B cell (primary cell): ENCODE measurements at regions not wholly inside any gene's neighbourhood (a gene's known extent, or its start where the extent isn't known, plus 50 kb on each side); places are given as distances from the start of the nearest gene placed in this dataset.

Source experiments
- ATAC-seq: fragments of 200-7000 bp; cut with Tn5 transposase; one replicate; pipeline ENCODE4 v1.10.0; 2021; ENCODE audit warnings: low read depth, mild to moderate bottlenecking, moderate number of reproducible peaks, moderate library complexity
- CTCF ChIA-PET: fragments of 350-600 bp; sonication (Branson Sonifier 250); formaldehyde crosslinking; loops from one replicate; lab custom pipeline; 2021; ENCODE audit warnings: antibody characterized with exemption, inconsistent platforms; lab: Charles Lee
- POLR2A ChIA-PET: fragments of 350-600 bp; sonication (Branson Sonifier 250); formaldehyde crosslinking; loops from one replicate; lab custom pipeline; 2021; ENCODE audit warnings: antibody characterized with exemption; lab: Charles Lee
- DNase-seq: peaks from one replicate; pipeline ENCODE4 v3.0.0; 2013
- H2AFZ ChIP-seq: 2 replicates; pipeline ENCODE4 v1.6.1; 2012; ENCODE audit warnings: mild to moderate bottlenecking, low read depth, low read length; ENCODE audit not compliant: insufficient read depth, poor library complexity, severe bottlenecking
- H3K27ac ChIP-seq, 2 donors: 1 replicate in 1 of 2; 2 replicates in 1 of 2; pipeline ENCODE4 v1.5.1; 2012 to 2013; ENCODE audit warnings: low read length in 2 of 2, mild to moderate bottlenecking in 2 of 2, moderate library complexity in 1 of 2
- H3K27me3 ChIP-seq, 4 experiments: fragments of 200-600 bp in 1 of 4; sonication (generic) in 1 of 4; replicated peaks in 1 of 4; 1 replicate in 2 of 4; 2 replicates in 2 of 4; pipeline versions ENCODE4 v1.6.1 to v1.7.0; 2013 to 2016; ENCODE audit warnings: low read length in 3 of 4, mild to moderate bottlenecking in 2 of 4, mixed read lengths in 1 of 4, moderate library complexity in 1 of 4; ENCODE audit not compliant: insufficient read depth in 4 of 4, control insufficient read depth in 3 of 4; ENCODE audit errors: control extremely low read depth in 1 of 4
- H3K36me3 ChIP-seq, 2 experiments: replicated peaks in 1 of 2; 1 replicate in 1 of 2; 2 replicates in 1 of 2; pipeline versions ENCODE4 v1.6.1 to v1.7.1; 2013; ENCODE audit warnings: low read length in 1 of 2; ENCODE audit not compliant: insufficient read depth in 2 of 2, control insufficient read depth in 1 of 2; ENCODE audit errors: control extremely low read depth in 1 of 2, extremely low read depth in 1 of 2
- H3K4me1 ChIP-seq, 2 donors: fragments of 200-600 bp in 1 of 2; sonication (generic) in 1 of 2; 1 replicate in 1 of 2; 2 replicates in 1 of 2; pipeline versions ENCODE4 v1.5.1 to v1.6.1; 2013 to 2017; ENCODE audit warnings: low read length in 2 of 2; ENCODE audit not compliant: control insufficient read depth in 2 of 2, insufficient read depth in 2 of 2
- H3K4me2 ChIP-seq: replicated peaks from 2 replicates; pipeline ENCODE3; 2012; ENCODE audit warnings: mild to moderate bottlenecking, low read depth, low read length; ENCODE audit not compliant: poor library complexity, severe bottlenecking
- H3K4me3 ChIP-seq, 5 experiments: fragments of 200-600 bp in 1 of 5; sonication (generic) in 1 of 5; 1 replicate in 3 of 5; 2 replicates in 2 of 5; pipeline versions ENCODE4 v1.5.1 to v1.7.0; 2011 to 2016; ENCODE audit warnings: low read length in 4 of 5, mild to moderate bottlenecking in 4 of 5, low read depth in 2 of 5, control low read depth in 1 of 5, moderate library complexity in 1 of 5; ENCODE audit not compliant: insufficient read depth in 1 of 5; ENCODE audit errors: control extremely low read depth in 1 of 5, extremely low read depth in 1 of 5
- H3K79me2 ChIP-seq: fragments of 200-600 bp; sonication (generic); one replicate; pipeline ENCODE4 v1.6.0; 2016; ENCODE audit warnings: low read length; ENCODE audit not compliant: control insufficient read depth, insufficient read depth
- H3K9ac ChIP-seq: fragments of 200-600 bp; sonication (generic); 2 replicates; pipeline ENCODE4 v1.6.1; 2017; ENCODE audit warnings: mild to moderate bottlenecking, low read length, moderate library complexity
- H3K9me3 ChIP-seq, 3 donors: one replicate each; pipeline versions ENCODE4 v1.6.1 to v1.7.1; 2013; ENCODE audit warnings: low read length in 2 of 3; ENCODE audit not compliant: control insufficient read depth in 2 of 3, insufficient read depth in 1 of 3; ENCODE audit errors: control extremely low read depth in 1 of 3
- H4K20me1 ChIP-seq: 2 replicates; pipeline ENCODE4 v1.6.0; 2012; ENCODE audit warnings: mild to moderate bottlenecking, low read length; ENCODE audit not compliant: insufficient read depth, control insufficient read depth, poor library complexity, severe bottlenecking
- H3K27ac Mint-ChIP-seq: one replicate; pipeline ENCODE4 v1.8.0; 2021; ENCODE audit warnings: mixed read lengths
- H3K27me3 Mint-ChIP-seq: one replicate; pipeline ENCODE4 v1.8.0; 2021; ENCODE audit warnings: mixed read lengths
- H3K4me1 Mint-ChIP-seq: one replicate; pipeline ENCODE4 v1.8.0; 2021; ENCODE audit warnings: mixed read lengths
- H3K4me3 Mint-ChIP-seq: one replicate; pipeline ENCODE4 v1.8.0; 2021; ENCODE audit warnings: mixed read lengths
- H3K9me3 Mint-ChIP-seq: one replicate; pipeline ENCODE4 v1.8.0; 2022; ENCODE audit warnings: mixed read lengths; ENCODE audit not compliant: insufficient read depth
- EZH2 ChIP-seq: IDR thresholded peaks from 2 replicates; pipeline ENCODE4 v1.6.1; 2012; ENCODE audit warnings: borderline replicate concordance, low read depth, mild to moderate bottlenecking, moderate library complexity, low read length; ENCODE audit not compliant: insufficient read depth, poor library complexity, severe bottlenecking
- WGBS: methylation state at CpG from one replicate; pipeline ENCODE4 v1.1.5; 2013; ENCODE audit warnings: missing lambda C conversion rate; ENCODE audit not compliant: insufficient coverage; 5-methylcytosine and 5-hydroxymethylcytosine counted together
- intact Hi-C: fragments of 100-400 bp; cut with micrococcal nuclease; formaldehyde crosslinking; loops from one replicate; pipeline ENCODE4 v1.10.0; 2022
- TF ChIP-seq, protein P1 (sequence below): fragments of 200-600 bp; IDR thresholded peaks from one replicate; pipeline ENCODE4 v1.8.0; 2022; ENCODE audit warnings: antibody characterized with exemption, mild to moderate bottlenecking

DNA sequence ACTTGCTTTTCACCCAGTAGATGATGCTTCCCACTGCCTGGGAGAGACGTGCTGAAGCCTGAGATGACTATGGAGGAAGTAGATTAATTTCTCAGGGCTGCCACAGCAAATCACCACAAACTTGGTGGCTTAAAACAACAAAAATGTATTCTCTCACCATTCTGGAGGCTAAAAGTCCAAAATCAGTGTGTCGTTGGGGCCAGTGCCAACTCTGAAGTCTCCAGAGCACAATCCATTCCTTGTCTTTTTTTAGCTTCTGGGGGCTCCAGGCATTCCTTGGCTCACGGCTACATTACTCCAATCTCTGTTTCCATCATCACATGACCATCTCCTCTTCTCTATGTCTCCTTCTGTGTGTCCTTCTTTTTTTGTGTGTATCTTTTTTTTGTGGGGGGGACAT, 105.8 kb upstream of the C1QTNF7 start:
- H3K27me3 Mint-ChIP-seq: peaks cover 10% of the 10 kb centered on the region
- Histone ChIP-seq H4K20me1 (no peaks in the 10 kb centered on the region), H3K4me1 (no peaks in the 10 kb centered on the region), H3K27ac (no peak overlapping the region), H3K4me2 (no peak overlapping the region), H3K9ac (no peak overlapping the region), H3K79me2 (no peaks in the 10 kb centered on the region), H2AFZ (no peak overlapping the region), H3K9me3 (no peaks in the 10 kb centered on the region), H3K4me3 (no peak overlapping the region), H3K36me3 (no peaks in the 10 kb centered on the region), H3K27me3 (peaks cover 0 to 3% (median 0%) of the 10 kb centered on the region in 4 experiments)
- DNase-seq: no peak
- ATAC-seq: no peak
- ChIA-PET POLR2A (no interaction called here), CTCF (no interaction called here)
- no peak for TF ChIP-seq EZH2
- H3K4me1 Mint-ChIP-seq: peaks cover 4% of the 10 kb centered on the region
- intact Hi-C loops: no loop called here
- H3K4me3 Mint-ChIP-seq: no peak overlapping the region
- H3K27ac Mint-ChIP-seq: no peak overlapping the region
- no peaks in the 10 kb centered on the region for H3K9me3 Mint-ChIP-seq
- WGBS: 82% methylated on average over 1 of the region's 3 CpGs

DNA sequence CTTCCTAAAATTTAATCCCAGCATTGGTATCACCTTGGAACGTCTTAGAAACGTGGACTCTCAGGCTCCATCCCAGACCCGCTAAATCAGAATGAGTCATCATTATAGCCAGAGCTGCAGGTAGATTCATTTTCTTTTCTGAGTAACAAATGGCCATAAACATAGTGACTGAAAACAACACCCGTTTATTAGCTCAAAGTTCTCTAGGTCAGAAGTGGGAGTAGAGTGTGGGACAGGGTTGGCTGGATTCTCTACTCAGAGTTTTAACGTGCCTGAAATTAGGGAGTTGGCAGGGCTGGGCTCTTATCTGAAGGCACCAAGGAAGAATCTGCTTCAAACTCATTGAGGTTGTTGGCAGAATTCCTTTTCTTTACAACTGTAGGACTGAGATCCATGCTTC, 101.8 kb upstream of the C1QTNF7 start:
- no peaks in the 10 kb centered on the region for H3K9me3 ChIP-seq
- Mint-ChIP-seq H3K27me3 (peaks cover 5% of the 10 kb centered on the region), H3K9me3 (no peaks in the 10 kb centered on the region), H3K27ac (no peak overlapping the region), H3K4me3 (no peak overlapping the region), H3K4me1 (peaks cover 4% of the 10 kb centered on the region)
- H2AFZ ChIP-seq: no peak overlapping the region
- H3K4me1 ChIP-seq: no peaks in the 10 kb centered on the region
- H3K4me3 ChIP-seq: no peak overlapping the region
- H3K36me3 ChIP-seq: no peaks in the 10 kb centered on the region
- ChIA-PET CTCF (no interaction called here), POLR2A (no interaction called here)
- ATAC-seq (no peak), DNase-seq (no peak)
- no peak overlapping the region for H3K9ac ChIP-seq
- intact Hi-C loops: no loop called here
- H3K27ac ChIP-seq: no peak overlapping the region
- no peak overlapping the region for H3K4me2 ChIP-seq
- 71% methylated on average over 4 of the region's 5 CpGs for WGBS
- peaks cover 0 to 3% (median 0%) of the 10 kb centered on the region in 4 experiments for H3K27me3 ChIP-seq
- no peak for TF ChIP-seq EZH2
- TF ChIP-seq, protein P1, sequence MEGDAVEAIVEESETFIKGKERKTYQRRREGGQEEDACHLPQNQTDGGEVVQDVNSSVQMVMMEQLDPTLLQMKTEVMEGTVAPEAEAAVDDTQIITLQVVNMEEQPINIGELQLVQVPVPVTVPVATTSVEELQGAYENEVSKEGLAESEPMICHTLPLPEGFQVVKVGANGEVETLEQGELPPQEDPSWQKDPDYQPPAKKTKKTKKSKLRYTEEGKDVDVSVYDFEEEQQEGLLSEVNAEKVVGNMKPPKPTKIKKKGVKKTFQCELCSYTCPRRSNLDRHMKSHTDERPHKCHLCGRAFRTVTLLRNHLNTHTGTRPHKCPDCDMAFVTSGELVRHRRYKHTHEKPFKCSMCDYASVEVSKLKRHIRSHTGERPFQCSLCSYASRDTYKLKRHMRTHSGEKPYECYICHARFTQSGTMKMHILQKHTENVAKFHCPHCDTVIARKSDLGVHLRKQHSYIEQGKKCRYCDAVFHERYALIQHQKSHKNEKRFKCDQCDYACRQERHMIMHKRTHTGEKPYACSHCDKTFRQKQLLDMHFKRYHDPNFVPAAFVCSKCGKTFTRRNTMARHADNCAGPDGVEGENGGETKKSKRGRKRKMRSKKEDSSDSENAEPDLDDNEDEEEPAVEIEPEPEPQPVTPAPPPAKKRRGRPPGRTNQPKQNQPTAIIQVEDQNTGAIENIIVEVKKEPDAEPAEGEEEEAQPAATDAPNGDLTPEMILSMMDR: no peak
- no peaks in the 10 kb centered on the region for H4K20me1 ChIP-seq
- H3K79me2 ChIP-seq: no peaks in the 10 kb centered on the region
